Ureter (tissue), 1 donor: ENCODE measurements at regions not wholly inside any gene's neighbourhood (a gene's known extent, or its start where the extent isn't known, plus 50 kb on each side); places are given as distances from the start of the nearest gene placed in this dataset.
"Not testable (repeated sequence)": the region's sequence is repeated elsewhere in the genome, so short reads cannot be mapped to it uniquely, and the experiment has no call there.

ENCODE experiments used
- DNase-seq: peaks from one replicate; pipeline ENCODE4 v3.0.0-alpha.2; 2020; ENCODE audit warnings: low spot score
- donor health status: DM: yes; HTN: yes; CAD: no.

- no peak for DNase-seq
Observed at GRCh38 chr1:95766036-95766435, 532.0 kb downstream of the RWDD3 start.

- DNase-seq, result no peak
Observed at GRCh38 chr1:95770581-95770980, 536.6 kb downstream of the RWDD3 start.

GRCh38 chr1:95778217-95778616, 544.2 kb downstream of the RWDD3 start:
- no peak for DNase-seq

- DNase-seq, result no peak
Observed at GRCh38 chr1:95780836-95781235, 546.8 kb downstream of the RWDD3 start.

- DNase-seq, result no peak
Observed at GRCh38 chr1:95790136-95790535, 556.1 kb downstream of the RWDD3 start.

GRCh38 chr1:95793893-95794292, 559.9 kb downstream of the RWDD3 start:
- DNase-seq, result no peak

- not testable (repeated sequence) for DNase-seq
Observed at GRCh38 chr1:95797761-95798160, 563.8 kb downstream of the RWDD3 start.

GRCh38 chr1:95806171-95806570, 572.2 kb downstream of the RWDD3 start:
- no peak for DNase-seq

- no peak for DNase-seq
Observed at GRCh38 chr1:95809391-95809790, 575.4 kb downstream of the RWDD3 start.

GRCh38 chr1:95815511-95815910, 581.5 kb downstream of the RWDD3 start:
- DNase-seq, result no peak

GRCh38 chr1:95829556-95829955, 595.5 kb downstream of the RWDD3 start:
- no peak for DNase-seq

- no peak for DNase-seq
Observed at GRCh38 chr1:95832370-95832769, 598.4 kb downstream of the RWDD3 start.

- DNase-seq, result no peak
Observed at GRCh38 chr1:95849439-95849838, 615.4 kb downstream of the RWDD3 start.

- DNase-seq, result no peak
Observed at GRCh38 chr1:95850165-95850649, 616.2 kb downstream of the RWDD3 start.

GRCh38 chr1:95850763-95851162, 616.8 kb downstream of the RWDD3 start:
- DNase-seq, result no peak

- no peak for DNase-seq
Observed at GRCh38 chr1:95852483-95853070, 618.6 kb downstream of the RWDD3 start.

- no peak for DNase-seq
Observed at GRCh38 chr1:95854457-95854856, 620.4 kb downstream of the RWDD3 start.

- DNase-seq, result no peak
Observed at GRCh38 chr1:95863086-95863485, 629.1 kb downstream of the RWDD3 start.

- DNase-seq, result no peak
Observed at GRCh38 chr1:95865769-95866168, 631.8 kb downstream of the RWDD3 start.

- DNase-seq, result no peak
Observed at GRCh38 chr1:95876276-95876675, 642.3 kb downstream of the RWDD3 start.

- no peak for DNase-seq
Observed at GRCh38 chr1:95879498-95880050, 645.6 kb downstream of the RWDD3 start.

GRCh38 chr1:95888941-95889390, 655.0 kb downstream of the RWDD3 start:
- DNase-seq, result no peak

- no peak for DNase-seq
Observed at GRCh38 chr1:95889400-95889799, 655.4 kb downstream of the RWDD3 start.

GRCh38 chr1:95893921-95894320, 659.9 kb downstream of the RWDD3 start:
- DNase-seq, result no peak
